Fibroblast of villous mesenchyme (primary cell): ENCODE measurements at regions not wholly inside any gene's neighbourhood (a gene's known extent, or its start where the extent isn't known, plus 50 kb on each side); places are given as distances from the start of the nearest gene placed in this dataset.

ENCODE experiments used
- DNase-seq: peaks from one replicate; pipeline ENCODE4 v3.0.0-alpha.2; 2010; ENCODE audit warnings: low read depth
- H3K4me3 ChIP-seq: 2 replicates; pipeline ENCODE4 v1.5.1; 2011; ENCODE audit warnings: low read depth, mild to moderate bottlenecking, low read length
- CTCF ChIP-seq: IDR thresholded peaks from 2 replicates; pipeline ENCODE4 v1.5.1; 2012; ENCODE audit warnings: low read depth, mild to moderate bottlenecking, low read length; ENCODE audit not compliant: insufficient read depth

GRCh38 chr3:72352176-72352575 is 496.1 kb downstream of the SHQ1 start:
- TF ChIP-seq CTCF: no peak
- no peak for DNase-seq
- H3K4me3 ChIP-seq: no peak overlapping the region

DNA sequence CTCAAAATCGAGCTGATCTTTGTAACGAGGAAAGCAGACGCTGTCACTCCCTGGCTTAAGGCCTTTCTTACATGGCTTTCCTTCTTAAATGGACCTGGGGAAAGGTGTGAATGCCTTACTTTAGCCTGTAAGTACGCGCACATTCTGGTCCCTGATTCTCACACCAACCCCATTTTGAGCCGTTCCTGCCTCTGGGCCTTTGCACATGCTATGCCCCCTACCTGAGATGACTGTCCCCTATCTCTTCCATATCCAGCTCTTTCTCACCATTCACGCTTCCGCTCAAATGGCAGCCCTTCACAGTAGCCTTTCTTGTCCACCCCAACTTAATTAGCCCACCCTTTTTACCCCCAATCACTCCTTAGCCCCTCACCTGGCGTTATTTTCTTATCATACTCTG is 496.7 kb downstream of the SHQ1 start:
- TF ChIP-seq CTCF: no peak
- no peak for DNase-seq
- no peak overlapping the region for H3K4me3 ChIP-seq

- DNase-seq: no peak
- H3K4me3 ChIP-seq: no peak overlapping the region
- TF ChIP-seq CTCF: no peak
These were observed 497.3 kb downstream of the SHQ1 start for GRCh38 chr3:72350761-72351505.

DNA sequence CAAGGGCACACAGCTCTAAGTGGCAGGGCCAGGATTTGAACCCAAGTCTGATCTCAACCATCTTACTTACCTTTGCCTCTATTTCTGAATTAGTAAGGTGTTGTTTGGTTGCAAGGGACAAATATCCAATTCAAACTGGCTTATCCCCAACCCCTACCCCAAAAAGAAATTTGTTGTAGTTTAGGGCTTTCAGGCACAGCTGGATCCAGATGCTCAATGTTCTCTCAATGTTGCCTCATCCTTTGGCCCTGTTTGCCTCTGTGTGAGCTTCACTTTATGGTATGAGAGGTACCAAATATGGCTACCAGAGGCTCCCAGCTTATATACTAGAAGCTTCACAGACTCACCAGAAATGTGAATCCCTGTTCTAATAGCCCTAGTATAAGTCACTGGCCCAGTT is 499.9 kb downstream of the SHQ1 start:
- no peak for TF ChIP-seq CTCF
- DNase-seq: no peak
- no peak overlapping the region for H3K4me3 ChIP-seq

GRCh38 chr3:72347819-72348319 is 500.4 kb downstream of the SHQ1 start:
- DNase-seq: peak; percentile 42
- no peak for TF ChIP-seq CTCF
- no peak overlapping the region for H3K4me3 ChIP-seq

DNA sequence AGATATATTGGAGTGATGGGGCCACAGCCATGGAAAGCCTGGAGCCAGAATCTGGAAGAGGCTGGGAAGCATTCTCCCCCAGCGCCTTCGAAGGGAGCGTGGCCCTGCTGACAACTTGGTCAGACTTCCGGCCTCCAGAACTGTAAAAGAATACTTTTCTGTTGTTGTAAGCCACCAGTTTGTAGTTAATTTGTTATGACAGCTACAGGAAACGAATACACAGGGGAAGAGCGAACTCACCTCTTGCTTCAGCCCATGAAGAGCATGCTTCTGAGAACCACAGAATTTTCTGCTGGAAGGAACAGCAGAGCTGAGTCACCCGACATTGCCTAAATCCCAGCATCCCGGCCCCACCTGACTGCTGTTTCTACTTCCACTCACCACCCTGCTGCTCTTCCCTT is 501.7 kb downstream of the SHQ1 start:
- peak; percentile 98 for DNase-seq
- no peak overlapping the region for H3K4me3 ChIP-seq
- no peak for TF ChIP-seq CTCF

DNA sequence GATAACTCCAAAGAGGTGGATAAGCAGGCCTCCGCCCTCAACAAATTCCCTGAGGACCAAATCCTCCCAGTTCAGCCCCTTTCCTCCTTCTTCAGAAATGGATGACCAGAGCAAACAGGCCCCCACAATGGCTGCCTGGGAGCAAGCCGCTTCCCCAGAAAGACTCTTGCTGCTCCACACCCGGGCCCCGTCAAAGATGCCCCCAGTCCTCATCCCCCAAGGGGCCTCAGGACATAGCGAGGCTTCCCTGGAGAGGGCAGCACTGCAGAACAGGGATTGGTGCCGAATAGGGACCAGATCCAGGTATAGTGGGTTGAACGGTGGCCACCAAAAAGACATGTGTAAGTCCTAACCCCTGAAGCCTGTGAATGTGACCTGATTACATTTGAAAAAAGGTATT is 502.3 kb downstream of the SHQ1 start:
- no peak overlapping the region for H3K4me3 ChIP-seq
- no peak for TF ChIP-seq CTCF
- DNase-seq: no peak
